ENCODE measurements at regions not wholly inside any gene's neighbourhood (a gene's known extent, or its start where the extent isn't known, plus 50 kb on each side); places are given as distances from the start of the nearest gene placed in this dataset.

GRCh38 chr18:24567199-24567598, 106.8 kb downstream of the HRH4 start:
- no peak overlapping the region for H3K27ac ChIP-seq
- no peak for TF ChIP-seq ZFX (IDR thresholded peaks at IDR 0.05; ENCODE audit: borderline replicate concordance)
- no peak for TF ChIP-seq CTCF (IDR thresholded peaks at IDR 0.05)

- no peak overlapping the region for H3K27ac ChIP-seq
- no peak for TF ChIP-seq CTCF (IDR thresholded peaks at IDR 0.05)
- TF ChIP-seq ZFX (IDR thresholded peaks at IDR 0.05; ENCODE audit: borderline replicate concordance), result no peak
These were observed 110.3 kb downstream of the HRH4 start for GRCh38 chr18:24570716-24571115.

GRCh38 chr18:24582771-24583170, 122.3 kb downstream of the HRH4 start:
- no peak overlapping the region for H3K27ac ChIP-seq
- TF ChIP-seq CTCF (IDR thresholded peaks at IDR 0.05) (no peak), ZFX (IDR thresholded peaks at IDR 0.05; ENCODE audit: borderline replicate concordance) (no peak)

GRCh38 chr18:24584205-24584604, 123.8 kb downstream of the HRH4 start:
- TF ChIP-seq ZFX (IDR thresholded peaks at IDR 0.05; ENCODE audit: borderline replicate concordance) (no peak), CTCF (IDR thresholded peaks at IDR 0.05) (no peak)
- H3K27ac ChIP-seq, result no peak overlapping the region

- no peak overlapping the region for H3K27ac ChIP-seq
- TF ChIP-seq ZFX (IDR thresholded peaks at IDR 0.05; ENCODE audit: borderline replicate concordance) (no peak), CTCF (IDR thresholded peaks at IDR 0.05) (no peak)
These were observed 124.4 kb downstream of the HRH4 start for GRCh38 chr18:24584813-24585212.

GRCh38 chr18:24585996-24586566, 125.6 kb downstream of the HRH4 start:
- H3K27ac ChIP-seq, result no peak overlapping the region
- TF ChIP-seq CTCF (IDR thresholded peaks at IDR 0.05) (no peak), ZFX (IDR thresholded peaks at IDR 0.05; ENCODE audit: borderline replicate concordance) (no peak)

GRCh38 chr18:24586662-24587360, 126.4 kb downstream of the HRH4 start:
- no peak for TF ChIP-seq CTCF (IDR thresholded peaks at IDR 0.05)
- TF ChIP-seq ZFX (IDR thresholded peaks at IDR 0.05; ENCODE audit: borderline replicate concordance), result no peak
- no peak overlapping the region for H3K27ac ChIP-seq

Data from 22Rv1 (cell line).